Caco-2 (cell line): ENCODE measurements at regions not wholly inside any gene's neighbourhood (a gene's known extent, or its start where the extent isn't known, plus 50 kb on each side); places are given as distances from the start of the nearest gene placed in this dataset.

ENCODE experiments used
- BruUV-seq: library from RNA; stranded (reverse); fragments of 400-500 nt; replicated peaks from 2 replicates; lab custom pipeline; 2021; lab: Mats Ljungman, UMichigan
- CTCF ChIA-PET: fragments of 300-600 bp; sonication (Branson Sonifier 250); formaldehyde crosslinking; loops from one replicate; lab custom pipeline; 2022; ENCODE audit warnings: antibody characterized with exemption; lab: Charles Lee
- POLR2A ChIA-PET: fragments of 300-600 bp; sonication (Branson Sonifier 250); formaldehyde crosslinking; loops from one replicate; lab custom pipeline; 2022; ENCODE audit warnings: antibody characterized with exemption; lab: Charles Lee
- DNase-seq, 2 experiments: peaks; one replicate each; pipeline versions ENCODE4 v3.0.0 to v3.0.0-alpha.2; 2020 to 2022
- H3K27me3 ChIP-seq: replicated peaks from 2 replicates; pipeline ENCODE4 v1.6.0; 2011; ENCODE audit warnings: low read length; ENCODE audit not compliant: control insufficient read depth, insufficient read depth
- H3K36me3 ChIP-seq: 2 replicates; pipeline ENCODE4 v1.5.1; 2011; ENCODE audit warnings: low read length; ENCODE audit not compliant: control insufficient read depth, insufficient read depth
- H3K4me1 ChIP-seq: fragments of 250-450 bp; sonication (Bioruptor Pico); 2 replicates; pipeline ENCODE4 v1.5.1; 2020; ENCODE audit warnings: mild to moderate bottlenecking
- H3K4me3 ChIP-seq: 2 replicates; pipeline ENCODE4 v1.5.1; 2011; ENCODE audit warnings: low read depth, mild to moderate bottlenecking, control low read depth, low read length
- H3K9me3 ChIP-seq: fragments of 250-450 bp; sonication (Bioruptor Pico); 2 replicates; pipeline ENCODE4 v1.5.1; 2020; ENCODE audit warnings: mild to moderate bottlenecking, moderate library complexity
- H3K27ac Mint-ChIP-seq: one replicate; pipeline ENCODE4 v1.8.0; 2022; ENCODE audit warnings: mixed read lengths; ENCODE audit not compliant: unreplicated experiment
- H3K27me3 Mint-ChIP-seq: one replicate; pipeline ENCODE4 v1.8.0; 2022; ENCODE audit warnings: mixed read lengths; ENCODE audit not compliant: insufficient read depth, unreplicated experiment
- H3K36me3 Mint-ChIP-seq: one replicate; pipeline ENCODE4 v1.8.0; 2022; ENCODE audit warnings: mild to moderate bottlenecking, mixed read lengths; ENCODE audit not compliant: insufficient read depth, unreplicated experiment
- H3K4me1 Mint-ChIP-seq: one replicate; pipeline ENCODE4 v1.8.0; 2022; ENCODE audit warnings: low read depth, mixed read lengths; ENCODE audit not compliant: unreplicated experiment
- H3K4me3 Mint-ChIP-seq: one replicate; pipeline ENCODE4 v1.8.0; 2022; ENCODE audit warnings: mild to moderate bottlenecking, moderate library complexity, mixed read lengths; ENCODE audit not compliant: unreplicated experiment
- H3K9me3 Mint-ChIP-seq: one replicate; pipeline ENCODE4 v1.8.0; 2022; ENCODE audit warnings: mixed read lengths; ENCODE audit not compliant: unreplicated experiment
- intact Hi-C: fragments of 100-400 bp; cut with micrococcal nuclease; formaldehyde crosslinking; loops from one replicate; pipeline ENCODE4 v1.10.0; 2022; ENCODE audit not compliant: unreplicated experiment
- TF ChIP-seq, protein P1 (sequence below), 2 experiments: fragments of 200-600 bp in 1 of 2; IDR thresholded peaks; 1 replicate in 1 of 2; 2 replicates in 1 of 2; pipeline versions ENCODE4 v1.5.1 to v1.8.0; 2011 to 2022; ENCODE audit warnings: antibody characterized with exemption in 1 of 2, control low read depth in 1 of 2, inconsistent platforms in 1 of 2, low read depth in 1 of 2, low read length in 1 of 2, mild to moderate bottlenecking in 1 of 2, moderate library complexity in 1 of 2; ENCODE audit not compliant: insufficient read depth in 1 of 2, severe bottlenecking in 1 of 2, unreplicated experiment in 1 of 2

GRCh38 chr12:126998747-126999285, 1268.2 kb upstream of the TMEM132C start:
- Mint-ChIP-seq H3K27ac (no peak overlapping the region), H3K36me3 (no peaks in the 10 kb centered on the region), H3K9me3 (no peaks in the 10 kb centered on the region), H3K4me1 (no peaks in the 10 kb centered on the region), H3K27me3 (no peaks in the 10 kb centered on the region), H3K4me3 (no peak overlapping the region)
- Histone ChIP-seq H3K4me3 (no peak overlapping the region), H3K27me3 (no peaks in the 10 kb centered on the region), H3K36me3 (no peaks in the 10 kb centered on the region), H3K4me1 (no peaks in the 10 kb centered on the region), H3K9me3 (no peaks in the 10 kb centered on the region)
- POLR2A ChIA-PET = no interaction called here
- BruUV-seq = no TSS peak
- TF ChIP-seq, protein P1, sequence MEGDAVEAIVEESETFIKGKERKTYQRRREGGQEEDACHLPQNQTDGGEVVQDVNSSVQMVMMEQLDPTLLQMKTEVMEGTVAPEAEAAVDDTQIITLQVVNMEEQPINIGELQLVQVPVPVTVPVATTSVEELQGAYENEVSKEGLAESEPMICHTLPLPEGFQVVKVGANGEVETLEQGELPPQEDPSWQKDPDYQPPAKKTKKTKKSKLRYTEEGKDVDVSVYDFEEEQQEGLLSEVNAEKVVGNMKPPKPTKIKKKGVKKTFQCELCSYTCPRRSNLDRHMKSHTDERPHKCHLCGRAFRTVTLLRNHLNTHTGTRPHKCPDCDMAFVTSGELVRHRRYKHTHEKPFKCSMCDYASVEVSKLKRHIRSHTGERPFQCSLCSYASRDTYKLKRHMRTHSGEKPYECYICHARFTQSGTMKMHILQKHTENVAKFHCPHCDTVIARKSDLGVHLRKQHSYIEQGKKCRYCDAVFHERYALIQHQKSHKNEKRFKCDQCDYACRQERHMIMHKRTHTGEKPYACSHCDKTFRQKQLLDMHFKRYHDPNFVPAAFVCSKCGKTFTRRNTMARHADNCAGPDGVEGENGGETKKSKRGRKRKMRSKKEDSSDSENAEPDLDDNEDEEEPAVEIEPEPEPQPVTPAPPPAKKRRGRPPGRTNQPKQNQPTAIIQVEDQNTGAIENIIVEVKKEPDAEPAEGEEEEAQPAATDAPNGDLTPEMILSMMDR (IDR thresholded peaks at IDR 0.05; ENCODE audit: insufficient read depth in 1 of 2, low read depth in 1 of 2, low read length in 1 of 2, severe bottlenecking in 1 of 2, unreplicated experiment in 1 of 2) = no peak
- DNase-seq = no peak
- intact Hi-C loops = no loop called here
- CTCF ChIA-PET = no interaction called here

GRCh38 chr12:126999352-126999751, 1267.6 kb upstream of the TMEM132C start:
- H3K27me3 ChIP-seq = no peaks in the 10 kb centered on the region
- no peaks in the 10 kb centered on the region for H3K4me1 Mint-ChIP-seq
- CTCF ChIA-PET = no interaction called here
- BruUV-seq = no TSS peak
- no peaks in the 10 kb centered on the region for H3K4me1 ChIP-seq
- TF ChIP-seq, protein P1 (IDR thresholded peaks at IDR 0.05; ENCODE audit: insufficient read depth in 1 of 2, low read depth in 1 of 2, low read length in 1 of 2, severe bottlenecking in 1 of 2, unreplicated experiment in 1 of 2) = no peak
- no peak overlapping the region for H3K27ac Mint-ChIP-seq
- no peaks in the 10 kb centered on the region for H3K36me3 Mint-ChIP-seq
- DNase-seq = no peak
- intact Hi-C loops = no loop called here
- H3K27me3 Mint-ChIP-seq = no peaks in the 10 kb centered on the region
- no peaks in the 10 kb centered on the region for H3K36me3 ChIP-seq
- POLR2A ChIA-PET = no interaction called here
- H3K9me3 ChIP-seq = no peaks in the 10 kb centered on the region
- no peak overlapping the region for H3K4me3 ChIP-seq
- H3K4me3 Mint-ChIP-seq = no peak overlapping the region
- no peaks in the 10 kb centered on the region for H3K9me3 Mint-ChIP-seq

- ChIA-PET POLR2A (no interaction called here), CTCF (no interaction called here)
- H3K9me3 Mint-ChIP-seq = no peaks in the 10 kb centered on the region
- Histone ChIP-seq H3K9me3 (no peaks in the 10 kb centered on the region), H3K27me3 (no peaks in the 10 kb centered on the region), H3K36me3 (no peaks in the 10 kb centered on the region), H3K4me3 (no peak overlapping the region), H3K4me1 (no peaks in the 10 kb centered on the region)
- intact Hi-C loops = no loop called here
- BruUV-seq = no TSS peak
- no peak overlapping the region for H3K27ac Mint-ChIP-seq
- H3K4me1 Mint-ChIP-seq = no peaks in the 10 kb centered on the region
- no peak for DNase-seq
- H3K4me3 Mint-ChIP-seq = no peak overlapping the region
- TF ChIP-seq, protein P1 (IDR thresholded peaks at IDR 0.05; ENCODE audit: insufficient read depth in 1 of 2, low read depth in 1 of 2, low read length in 1 of 2, severe bottlenecking in 1 of 2, unreplicated experiment in 1 of 2) = no peak
- no peaks in the 10 kb centered on the region for H3K27me3 Mint-ChIP-seq
- H3K36me3 Mint-ChIP-seq = no peaks in the 10 kb centered on the region
These were observed 1261.6 kb upstream of the TMEM132C start for GRCh38 chr12:127005406-127005805.
